Limb (tissue), 2 donors: ENCODE measurements at regions not wholly inside any gene's neighbourhood (a gene's known extent, or its start where the extent isn't known, plus 50 kb on each side); places are given as distances from the start of the nearest gene placed in this dataset.
"Not testable (repeated sequence)": the region's sequence is repeated elsewhere in the genome, so short reads cannot be mapped to it uniquely, and the experiment has no call there.

ENCODE experiments used
- DNase-seq, 2 donors: peaks; one replicate each; pipeline ENCODE4 v3.0.0-alpha.2; 2016; ENCODE audit errors: extremely low spot score in 2 of 2

- DNase-seq: no peak
Measured at GRCh38 chr5:5886812-5887486, 464.5 kb downstream of the ICE1 start.

DNA sequence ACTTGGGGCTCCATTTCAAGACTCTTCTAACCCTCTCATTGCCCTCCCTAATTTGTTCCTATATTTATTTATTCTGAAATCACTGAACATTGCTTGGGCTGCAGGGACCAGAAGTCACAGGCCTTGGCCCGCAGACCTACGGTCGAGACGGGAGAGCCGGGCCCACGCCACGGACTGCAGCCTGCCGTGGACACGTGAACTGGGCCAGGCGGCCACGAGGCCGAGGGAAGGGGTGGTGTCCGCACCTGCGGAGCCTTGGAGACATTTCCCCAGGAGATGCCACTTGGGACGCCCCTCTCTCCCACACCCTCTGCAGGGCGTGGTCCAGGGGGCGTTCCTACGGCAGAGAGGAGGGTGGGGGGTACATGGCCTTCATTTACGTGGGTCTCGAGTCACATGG lies 463.9 kb downstream of the ICE1 start:
- no peak for DNase-seq

DNA sequence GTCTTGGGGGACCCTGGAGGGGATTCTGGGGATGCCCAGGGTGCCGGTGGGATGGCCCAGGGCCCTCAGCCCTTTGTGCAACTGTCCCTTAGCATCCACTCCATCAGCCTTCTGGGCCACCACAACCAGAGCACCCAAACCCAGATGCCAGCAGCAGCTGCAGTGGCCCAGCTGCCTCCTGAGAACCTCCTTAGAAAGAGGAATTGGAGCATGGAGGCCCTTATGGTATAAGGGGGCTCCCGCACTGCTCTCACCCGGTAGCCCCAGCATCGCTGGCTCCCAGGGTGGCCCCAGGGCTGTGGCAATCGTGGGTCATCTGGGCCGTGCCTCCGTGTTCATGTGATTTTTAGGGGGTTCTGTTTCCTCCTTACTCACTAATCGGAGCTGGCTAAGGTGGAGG lies 463.3 kb downstream of the ICE1 start:
- DNase-seq: no peak

DNA sequence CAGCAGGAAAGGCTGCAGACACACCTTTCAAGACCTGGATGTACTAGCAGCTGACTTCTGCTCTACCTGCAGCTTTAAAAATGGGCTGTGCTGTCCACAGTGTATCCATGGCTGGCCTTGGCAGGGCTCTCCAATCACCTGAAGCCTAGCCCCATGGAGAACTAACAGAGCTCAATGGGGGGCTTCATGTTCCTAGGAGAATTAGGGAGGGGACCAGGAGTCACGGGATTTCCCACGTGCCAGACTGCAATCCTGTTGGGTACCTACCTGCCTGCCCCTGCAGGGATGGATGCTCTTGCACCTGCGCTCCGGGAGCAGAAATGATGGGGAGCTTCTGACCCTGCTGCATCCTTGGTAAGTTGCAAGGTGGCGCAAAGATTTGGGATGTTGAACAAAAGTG lies 462.1 kb downstream of the ICE1 start:
- no peak for DNase-seq

DNA sequence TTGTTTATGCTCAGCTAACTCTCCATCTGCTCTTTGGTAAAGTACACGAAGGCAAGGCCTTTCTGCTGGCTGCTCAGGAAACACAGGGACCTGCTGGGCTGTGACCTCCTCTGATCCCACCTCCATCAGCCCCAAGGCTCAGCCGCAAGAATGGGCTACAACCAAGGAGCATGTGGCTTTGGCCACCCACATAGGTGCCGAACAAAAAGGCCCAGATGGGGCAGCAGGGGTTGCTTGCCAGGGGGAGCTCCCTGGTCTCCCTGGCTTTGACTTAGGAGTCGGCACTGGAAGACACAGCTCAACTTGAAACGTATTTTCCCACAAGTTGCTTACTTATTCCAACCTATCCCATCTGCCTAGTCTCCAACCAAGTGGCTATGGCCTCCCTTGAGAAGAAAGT lies 461.1 kb downstream of the ICE1 start:
- no peak for DNase-seq

DNA sequence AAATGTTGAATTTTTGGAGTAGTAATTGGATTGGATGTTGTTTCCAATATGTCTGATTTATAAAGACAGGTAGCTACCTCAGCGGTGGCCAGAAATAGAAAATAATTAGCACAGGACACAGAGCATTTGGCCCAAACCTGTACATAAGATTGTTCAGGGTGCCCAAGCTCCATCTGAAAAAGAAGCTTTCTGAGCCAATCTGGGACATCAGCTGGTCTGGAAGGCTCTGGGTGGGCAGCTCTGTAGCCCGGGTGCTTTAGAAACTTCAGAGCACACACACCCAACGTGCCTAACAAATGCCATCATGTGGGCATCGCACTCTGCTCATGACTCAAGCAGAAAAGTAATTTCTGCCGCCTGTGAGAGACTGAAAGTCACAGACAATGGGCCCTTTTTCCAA lies 460.7 kb downstream of the ICE1 start:
- no peak for DNase-seq

DNA sequence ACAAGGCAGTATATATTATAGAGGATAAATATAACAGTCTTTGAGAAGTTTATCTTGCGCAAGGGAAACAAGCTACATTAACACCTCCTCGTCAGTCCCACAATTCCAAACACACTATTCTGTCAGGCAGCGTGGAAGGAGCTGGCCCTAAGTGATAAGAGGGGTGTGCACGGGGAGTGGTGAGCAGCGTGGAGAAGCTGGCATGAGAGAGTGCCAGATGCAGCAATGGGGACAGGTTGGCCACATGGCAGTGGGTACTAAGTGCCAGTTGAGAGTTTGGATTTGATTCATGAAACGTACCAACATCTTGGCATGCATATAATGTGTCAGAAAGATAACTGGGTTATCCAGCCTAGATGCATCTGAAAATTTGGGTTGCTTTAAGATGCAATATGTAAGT lies 460.2 kb downstream of the ICE1 start:
- no peak for DNase-seq

DNA sequence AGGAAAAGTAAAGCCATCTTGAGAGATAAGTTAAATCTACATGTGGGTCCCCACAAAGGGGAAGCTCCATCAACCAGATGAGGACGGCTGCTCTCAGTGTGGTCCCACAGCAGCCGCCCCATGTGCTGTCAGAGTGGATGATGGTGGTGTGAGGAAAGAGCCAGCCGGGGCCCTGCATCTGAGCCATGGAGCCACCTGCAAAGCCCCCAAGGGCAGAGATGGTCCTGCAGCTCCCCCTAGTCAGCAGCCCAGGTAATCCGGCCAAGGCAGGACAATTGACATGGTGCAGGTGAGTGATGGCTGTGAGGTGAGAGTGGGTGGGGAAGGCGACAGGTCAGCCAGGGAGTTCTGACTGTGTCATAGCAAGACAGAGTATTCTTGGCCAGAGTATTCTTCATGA lies 458.8 kb downstream of the ICE1 start:
- no peak for DNase-seq

- no peak for DNase-seq
Measured at GRCh38 chr5:5880077-5880763, 457.7 kb downstream of the ICE1 start.

DNA sequence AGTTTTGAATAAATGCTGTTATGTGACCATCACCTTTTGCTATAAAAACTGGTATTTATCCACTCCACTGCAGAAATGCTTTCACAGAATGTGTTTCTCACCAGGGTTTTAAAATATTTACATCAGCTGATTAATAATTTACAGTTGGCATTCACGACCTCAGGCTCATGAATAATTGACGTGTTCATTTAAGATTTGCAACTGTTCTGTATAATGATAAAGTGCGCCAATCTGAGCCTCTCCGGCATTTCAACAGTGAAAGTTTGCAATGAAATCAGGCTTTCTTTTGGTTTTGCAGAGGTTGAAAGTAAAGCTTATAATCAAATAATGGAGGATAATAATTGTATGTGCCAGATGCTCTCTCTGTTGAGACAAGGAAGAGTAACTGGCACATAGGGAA lies 434.9 kb downstream of the ICE1 start:
- no peak for DNase-seq

GRCh38 chr5:5854087-5854486 lies 431.6 kb downstream of the ICE1 start:
- no peak for DNase-seq

GRCh38 chr5:5838493-5838892 lies 416.0 kb downstream of the ICE1 start:
- no peak for DNase-seq

GRCh38 chr5:5831622-5832021 lies 409.1 kb downstream of the ICE1 start:
- not testable (repeated sequence) for DNase-seq

GRCh38 chr5:5828619-5829018 lies 406.1 kb downstream of the ICE1 start:
- no peak for DNase-seq

- DNase-seq: no peak
Measured at GRCh38 chr5:5826911-5827310, 404.4 kb downstream of the ICE1 start.

- no peak for DNase-seq
Measured at GRCh38 chr5:5822729-5823257, 400.3 kb downstream of the ICE1 start.

- no peak for DNase-seq
Measured at GRCh38 chr5:5816960-5817359, 394.5 kb downstream of the ICE1 start.

GRCh38 chr5:5813441-5813840 lies 391.0 kb downstream of the ICE1 start:
- DNase-seq: no peak

DNA sequence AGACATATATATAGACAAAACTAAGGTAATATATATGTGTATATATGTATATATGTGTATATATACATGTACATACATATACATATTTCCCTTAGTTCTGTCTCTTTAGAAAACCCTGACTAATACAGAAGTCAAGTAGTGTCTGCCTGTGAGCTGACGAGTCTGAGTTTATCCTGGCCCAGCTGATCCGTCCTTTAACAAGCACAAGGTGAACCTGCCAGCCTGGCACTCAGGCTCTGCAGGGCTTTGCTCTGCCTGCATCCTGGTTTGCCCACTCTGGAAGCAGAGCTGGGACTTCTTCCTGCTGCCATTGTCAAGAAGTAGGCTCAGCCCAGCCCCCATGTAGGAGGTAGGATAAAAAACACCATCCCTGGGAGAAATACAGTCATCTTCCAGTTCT lies 388.0 kb downstream of the ICE1 start:
- DNase-seq: no peak

- no peak for DNase-seq
Measured at GRCh38 chr5:5805916-5806315, 383.4 kb downstream of the ICE1 start.

GRCh38 chr5:5804478-5805233 lies 382.2 kb downstream of the ICE1 start:
- DNase-seq: no peak
